ENCODE measurements at regions not wholly inside any gene's neighbourhood (a gene's known extent, or its start where the extent isn't known, plus 50 kb on each side); places are given as distances from the start of the nearest gene placed in this dataset.

DNA sequence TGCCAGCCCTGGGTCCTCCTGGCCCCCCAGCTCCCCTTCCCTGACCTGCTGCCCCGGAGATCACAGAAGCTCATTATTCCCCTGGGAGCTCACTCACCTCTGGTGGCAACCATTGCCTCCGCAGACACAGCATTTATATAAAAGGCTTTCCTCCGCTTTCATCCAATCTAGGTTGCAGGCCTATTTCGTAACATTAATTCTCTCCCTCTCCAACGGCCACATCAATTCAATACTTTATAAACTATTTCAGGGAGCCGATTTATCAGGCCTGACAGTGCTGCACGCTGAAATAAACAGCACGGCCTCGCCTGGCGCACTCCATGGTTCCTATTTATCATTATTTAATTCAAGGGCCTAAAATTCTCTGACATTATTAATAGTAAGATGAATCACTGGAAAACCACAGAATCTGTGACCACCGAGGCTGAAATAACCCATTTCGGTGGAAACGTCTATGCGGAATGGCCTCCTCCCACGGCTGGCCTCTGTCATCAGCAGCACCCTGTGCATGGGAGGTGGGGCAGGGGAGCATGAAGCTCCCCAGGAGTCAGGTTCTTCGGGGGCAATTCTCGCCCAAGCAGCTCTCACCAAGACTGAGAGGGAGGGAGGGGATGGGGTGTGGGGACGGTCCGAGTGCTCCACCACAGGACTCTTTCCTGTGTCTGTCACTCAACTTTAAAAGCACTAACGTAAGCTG, 249.3 kb upstream of the PFKP start:
- TF ChIP-seq FOS (IDR thresholded peaks at IDR 0.05; ENCODE audit: low read depth, low read length), result no peak
- no peak for TF ChIP-seq CEBPB (IDR thresholded peaks at IDR 0.05; ENCODE audit: low read depth, low read length)
- TF ChIP-seq RFX5 (IDR thresholded peaks at IDR 0.05; ENCODE audit: low read depth, low read length), result no peak
- TF ChIP-seq SMC3 (IDR thresholded peaks at IDR 0.05; ENCODE audit: low read depth, low read length), result no peak
- TF ChIP-seq, protein P1, sequence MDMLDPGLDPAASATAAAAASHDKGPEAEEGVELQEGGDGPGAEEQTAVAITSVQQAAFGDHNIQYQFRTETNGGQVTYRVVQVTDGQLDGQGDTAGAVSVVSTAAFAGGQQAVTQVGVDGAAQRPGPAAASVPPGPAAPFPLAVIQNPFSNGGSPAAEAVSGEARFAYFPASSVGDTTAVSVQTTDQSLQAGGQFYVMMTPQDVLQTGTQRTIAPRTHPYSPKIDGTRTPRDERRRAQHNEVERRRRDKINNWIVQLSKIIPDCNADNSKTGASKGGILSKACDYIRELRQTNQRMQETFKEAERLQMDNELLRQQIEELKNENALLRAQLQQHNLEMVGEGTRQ (IDR thresholded peaks at IDR 0.05; ENCODE audit: low read depth, low read length), result no peak
- TF ChIP-seq MAFK (IDR thresholded peaks at IDR 0.05; ENCODE audit: low read depth, low read length), result no peak
- TF ChIP-seq, protein P2, sequence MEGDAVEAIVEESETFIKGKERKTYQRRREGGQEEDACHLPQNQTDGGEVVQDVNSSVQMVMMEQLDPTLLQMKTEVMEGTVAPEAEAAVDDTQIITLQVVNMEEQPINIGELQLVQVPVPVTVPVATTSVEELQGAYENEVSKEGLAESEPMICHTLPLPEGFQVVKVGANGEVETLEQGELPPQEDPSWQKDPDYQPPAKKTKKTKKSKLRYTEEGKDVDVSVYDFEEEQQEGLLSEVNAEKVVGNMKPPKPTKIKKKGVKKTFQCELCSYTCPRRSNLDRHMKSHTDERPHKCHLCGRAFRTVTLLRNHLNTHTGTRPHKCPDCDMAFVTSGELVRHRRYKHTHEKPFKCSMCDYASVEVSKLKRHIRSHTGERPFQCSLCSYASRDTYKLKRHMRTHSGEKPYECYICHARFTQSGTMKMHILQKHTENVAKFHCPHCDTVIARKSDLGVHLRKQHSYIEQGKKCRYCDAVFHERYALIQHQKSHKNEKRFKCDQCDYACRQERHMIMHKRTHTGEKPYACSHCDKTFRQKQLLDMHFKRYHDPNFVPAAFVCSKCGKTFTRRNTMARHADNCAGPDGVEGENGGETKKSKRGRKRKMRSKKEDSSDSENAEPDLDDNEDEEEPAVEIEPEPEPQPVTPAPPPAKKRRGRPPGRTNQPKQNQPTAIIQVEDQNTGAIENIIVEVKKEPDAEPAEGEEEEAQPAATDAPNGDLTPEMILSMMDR (conservative IDR thresholded peaks at IDR 0.05; ENCODE audit: low read depth, low read length), result no peak
- H2AK5ac ChIP-seq (ENCODE audit: low read depth, low read length), result no peak overlapping the region
- ChIA-PET POLR2A (ENCODE audit: unreplicated experiment) (no interaction called here), CTCF (interaction anchor here (0.8 kb wide), 1 partner anchor 12 kb away, joined by 4 read pairs; no protein-coding TSS in a partner anchor)
- H2AFZ ChIP-seq (replicated peaks; ENCODE audit: low read length, poor library complexity), result no peak overlapping the region
- no peak overlapping the region for H3K4me2 ChIP-seq (ENCODE audit: low read depth, low read length)
- WGBS, 2 experiments (ENCODE audit: extremely low coverage in 2 of 2, insufficient read length in 1 of 2), result 15% methylated on average over 5 of the region's 20 CpGs; no CpG with 5 or more reads in 1 of the 2 experiments
- no peaks in the 10 kb centered on the region for H3K79me1 ChIP-seq (ENCODE audit: low read depth in 1 of 2, low read length in 2 of 2)
- no peaks in the 10 kb centered on the region for H3K9me1 ChIP-seq (ENCODE audit: insufficient read depth, low read length)
- intact Hi-C loops (cut with micrococcal nuclease), result no loop called here
- H4K91ac ChIP-seq (ENCODE audit: insufficient read depth, low read depth, low read length), result no peak overlapping the region
- H3K18ac ChIP-seq (ENCODE audit: low read depth, low read length), result no peak overlapping the region
- dilution Hi-C loops (cut with HindIII; ENCODE audit: low sequenced_read_pairs, unreplicated experiment), result no loop called here
- no peak overlapping the region for H2BK20ac ChIP-seq (ENCODE audit: low read depth, low read length)
- no peak for ATAC-seq (ENCODE audit: low read depth)
- no peaks in the 10 kb centered on the region for H4K20me1 ChIP-seq (ENCODE audit: insufficient read depth, low read length)
- no peak overlapping the region for H3K56ac ChIP-seq (ENCODE audit: extremely low read depth, insufficient read depth, low read length)
- H3K9me3 ChIP-seq (ENCODE audit: control insufficient read depth, insufficient read depth, low read length), result peaks cover 5% of the 10 kb centered on the region
- no peak for DNase-seq
- no peak overlapping the region for H4K5ac ChIP-seq (ENCODE audit: low read depth, low read length)
- H3K23ac ChIP-seq (ENCODE audit: low read depth, low read length), result no peak overlapping the region
- H3K4ac ChIP-seq (ENCODE audit: low read depth, low read length), result no peak overlapping the region
- H2BK120ac ChIP-seq (ENCODE audit: low read depth, low read length), result no peak overlapping the region
- H4K8ac ChIP-seq (ENCODE audit: low read depth in 2 of 2, low read length in 2 of 2), result no peak overlapping the region
- H2BK15ac ChIP-seq (ENCODE audit: low read depth, low read length), result no peak overlapping the region
- H3K27ac ChIP-seq (ENCODE audit: insufficient read depth, low read length), result no peak overlapping the region
- H3K27me3 ChIP-seq (ENCODE audit: control insufficient read depth, insufficient read depth, low read length), result no peaks in the 10 kb centered on the region
- no peak overlapping the region for H2AK9ac ChIP-seq (replicated peaks; ENCODE audit: low read depth, low read length, poor library complexity)
- no peak overlapping the region for H3K9ac ChIP-seq (ENCODE audit: low read depth, low read length)
- no peak overlapping the region for H2BK5ac ChIP-seq (ENCODE audit: low read depth, low read length, poor library complexity, severe bottlenecking)
- H3K4me1 ChIP-seq (ENCODE audit: control insufficient read depth, insufficient read depth, low read length), result no peaks in the 10 kb centered on the region
- in situ Hi-C loops (cut with MboI; ENCODE audit: low sequenced_read_pairs), result no loop called here
- H3K4me3 ChIP-seq (ENCODE audit: insufficient read depth, low read depth, low read length), result no peak overlapping the region
- no peak overlapping the region for H3K14ac ChIP-seq (replicated peaks; ENCODE audit: low read depth, low read length)
- no peaks in the 10 kb centered on the region for H3K36me3 ChIP-seq (ENCODE audit: control insufficient read depth, insufficient read depth, low read length)
- no TSS peak for BruUV-seq (replicated peaks)
